ENCODE measurements at regions not wholly inside any gene's neighbourhood (a gene's known extent, or its start where the extent isn't known, plus 50 kb on each side); places are given as distances from the start of the nearest gene placed in this dataset.

GRCh38 chr12:30117483-30117882 is 333.7 kb upstream of the TMTC1 start:
- Histone ChIP-seq H4K20me1 (ENCODE audit: insufficient read depth, low read length) (no peaks in the 10 kb centered on the region), H3K9me3 (replicated peaks in 1 of 2; ENCODE audit: control insufficient read depth in 1 of 2, insufficient read depth in 1 of 2, low read length in 2 of 2) (peaks cover 22 to 26% of the 10 kb centered on the region in 2 donors), H3K4me2 (replicated peaks; ENCODE audit: extremely low read depth, low read length, poor library complexity, severe bottlenecking) (no peak overlapping the region), H3K27me3 (ENCODE audit: control insufficient read depth in 2 of 2, insufficient read depth in 2 of 2, low read length in 2 of 2) (no peaks in the 10 kb centered on the region), H3K36me3 (replicated peaks in 1 of 2; ENCODE audit: control insufficient read depth in 1 of 2, insufficient read depth in 2 of 2, low read length in 2 of 2) (no peaks in the 10 kb centered on the region), H3K4me3 (replicated peaks in 1 of 3; ENCODE audit: low read depth in 2 of 3, low read length in 3 of 3) (no peak overlapping the region), H3K27ac (ENCODE audit: low read depth in 1 of 2, low read length in 2 of 2) (no peak overlapping the region), H3K9ac (ENCODE audit: insufficient read depth, low read length, poor library complexity, severe bottlenecking) (no peak overlapping the region), H3K4me1 (ENCODE audit: control insufficient read depth in 1 of 2, insufficient read depth in 2 of 2, low read length in 2 of 2) (no peaks in the 10 kb centered on the region), H2AFZ (ENCODE audit: insufficient read depth, low read depth, low read length, poor library complexity, severe bottlenecking) (no peak overlapping the region), H3K79me2 (ENCODE audit: insufficient read depth, low read length) (no peaks in the 10 kb centered on the region)
- Mint-ChIP-seq H3K27ac (no peak overlapping the region), H3K27me3 (ENCODE audit: low read depth in 3 of 3) (peaks cover 0 to 1% (median 0%) of the 10 kb centered on the region in 3 donors), H3K36me3 (no peaks in the 10 kb centered on the region), H3K4me3 (no peak overlapping the region), H3K9me3 (peaks cover 2 to 22% (median 12%) of the 10 kb centered on the region in 7 donors), H3K4me1 (no peaks in the 10 kb centered on the region)
- intact Hi-C loops (cut with micrococcal nuclease), result no loop called here
- DNase-seq, result no peak
- no peak for TF ChIP-seq CTCF (IDR thresholded peaks at IDR 0.05)
- no CpG with 5 or more reads among the region's 2 CpGs for WGBS (ENCODE audit: insufficient coverage)

DNA sequence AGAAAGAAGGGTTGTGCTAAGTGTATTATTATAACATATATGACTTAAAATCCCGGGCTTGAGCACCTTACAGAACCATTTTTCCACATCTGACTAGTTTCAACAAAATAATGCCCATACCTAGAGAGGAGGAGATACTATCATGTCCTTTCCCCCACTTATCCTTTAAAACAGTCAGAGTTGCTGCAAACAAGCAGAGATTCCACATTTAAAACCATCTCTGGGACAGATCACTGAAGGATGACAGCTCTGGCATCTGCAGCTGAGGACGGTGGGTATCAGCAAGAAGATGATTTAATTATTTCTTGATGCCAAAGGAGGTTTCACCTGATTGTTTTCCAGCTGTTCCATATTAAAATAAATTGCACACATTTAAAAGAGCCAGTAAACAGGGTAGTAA is 328.0 kb upstream of the TMTC1 start:
- peaks cover 6 to 21% (median 10%) of the 10 kb centered on the region in 7 donors for H3K9me3 Mint-ChIP-seq
- Histone ChIP-seq H3K79me2 (ENCODE audit: insufficient read depth, low read length) (no peaks in the 10 kb centered on the region), H3K36me3 (replicated peaks in 1 of 2; ENCODE audit: control insufficient read depth in 1 of 2, insufficient read depth in 2 of 2, low read length in 2 of 2) (no peaks in the 10 kb centered on the region), H3K4me2 (replicated peaks; ENCODE audit: extremely low read depth, low read length, poor library complexity, severe bottlenecking) (no peak overlapping the region), H3K27ac (ENCODE audit: low read depth in 1 of 2, low read length in 2 of 2) (no peak overlapping the region), H3K4me3 (replicated peaks in 1 of 3; ENCODE audit: low read depth in 2 of 3, low read length in 3 of 3) (no peak overlapping the region), H3K4me1 (ENCODE audit: control insufficient read depth in 1 of 2, insufficient read depth in 2 of 2, low read length in 2 of 2) (no peaks in the 10 kb centered on the region), H3K9ac (ENCODE audit: insufficient read depth, low read length, poor library complexity, severe bottlenecking) (no peak overlapping the region), H2AFZ (ENCODE audit: insufficient read depth, low read depth, low read length, poor library complexity, severe bottlenecking) (no peak overlapping the region), H3K9me3 (replicated peaks in 1 of 2; ENCODE audit: control insufficient read depth in 1 of 2, insufficient read depth in 1 of 2, low read length in 2 of 2) (peaks cover 7 to 21% of the 10 kb centered on the region in 2 donors), H4K20me1 (ENCODE audit: insufficient read depth, low read length) (no peaks in the 10 kb centered on the region), H3K27me3 (ENCODE audit: control insufficient read depth in 2 of 2, insufficient read depth in 2 of 2, low read length in 2 of 2) (no peaks in the 10 kb centered on the region)
- no peaks in the 10 kb centered on the region for H3K36me3 Mint-ChIP-seq
- no peak overlapping the region for H3K27ac Mint-ChIP-seq
- H3K4me3 Mint-ChIP-seq, result no peak overlapping the region
- H3K4me1 Mint-ChIP-seq, result no peaks in the 10 kb centered on the region
- no CpG with 5 or more reads among the region's 2 CpGs for WGBS (ENCODE audit: insufficient coverage)
- intact Hi-C loops (cut with micrococcal nuclease), result no loop called here
- peaks cover 0 to 1% (median 0%) of the 10 kb centered on the region in 3 donors for H3K27me3 Mint-ChIP-seq (ENCODE audit: low read depth in 3 of 3)
- no peak for TF ChIP-seq CTCF (IDR thresholded peaks at IDR 0.05)
- DNase-seq, result no peak
